ENCODE measurements at regions not wholly inside any gene's neighbourhood (a gene's known extent, or its start where the extent isn't known, plus 50 kb on each side); places are given as distances from the start of the nearest gene placed in this dataset.
"Not testable (repeated sequence)": the region's sequence is repeated elsewhere in the genome, so short reads cannot be mapped to it uniquely, and the experiment has no call there.

- DNase-seq, result no peak
Measured at GRCh38 chr2:16069933-16070647, 129.7 kb downstream of the MYCN start.

DNA sequence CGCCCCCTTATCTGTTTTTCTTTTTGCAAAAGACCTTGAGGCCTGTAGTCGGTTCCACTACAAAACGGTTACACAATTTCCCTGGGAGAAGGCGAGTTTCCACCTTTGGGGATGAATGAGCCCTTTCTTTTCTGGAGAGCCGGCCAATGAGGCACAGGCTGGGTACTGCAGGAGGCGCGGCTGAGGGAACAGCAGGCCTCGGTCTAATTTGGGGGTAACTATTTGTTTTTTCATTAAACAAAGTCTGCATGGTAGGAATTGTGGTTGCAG is 129.2 kb downstream of the MYCN start:
- DNase-seq, result no peak

DNA sequence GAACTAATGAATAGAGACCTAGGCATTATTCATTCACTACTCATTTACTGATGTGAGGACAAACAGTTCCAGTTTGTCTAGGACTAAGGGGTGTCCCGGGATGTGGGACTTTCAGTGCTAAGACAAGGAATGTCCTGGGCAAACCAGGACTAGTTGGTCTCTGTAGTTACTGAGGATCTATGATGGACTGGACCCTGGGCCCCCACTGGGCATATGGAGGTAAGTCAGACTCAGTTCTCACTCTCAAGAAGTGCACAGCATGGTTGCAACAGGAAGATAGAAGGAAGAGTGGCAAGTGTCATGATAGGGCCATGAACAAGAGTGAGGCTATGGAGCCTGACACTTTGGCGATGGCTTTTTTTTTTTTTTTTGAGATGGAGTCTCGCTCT is 128.2 kb downstream of the MYCN start:
- no peak for DNase-seq

- DNase-seq, result no peak
Measured at GRCh38 chr2:16067866-16068551, 127.7 kb downstream of the MYCN start.

- DNase-seq, result no peak
Measured at GRCh38 chr2:16067444-16067843, 127.1 kb downstream of the MYCN start.

- DNase-seq, result no peak
Measured at GRCh38 chr2:16067037-16067406, 126.7 kb downstream of the MYCN start.

DNA sequence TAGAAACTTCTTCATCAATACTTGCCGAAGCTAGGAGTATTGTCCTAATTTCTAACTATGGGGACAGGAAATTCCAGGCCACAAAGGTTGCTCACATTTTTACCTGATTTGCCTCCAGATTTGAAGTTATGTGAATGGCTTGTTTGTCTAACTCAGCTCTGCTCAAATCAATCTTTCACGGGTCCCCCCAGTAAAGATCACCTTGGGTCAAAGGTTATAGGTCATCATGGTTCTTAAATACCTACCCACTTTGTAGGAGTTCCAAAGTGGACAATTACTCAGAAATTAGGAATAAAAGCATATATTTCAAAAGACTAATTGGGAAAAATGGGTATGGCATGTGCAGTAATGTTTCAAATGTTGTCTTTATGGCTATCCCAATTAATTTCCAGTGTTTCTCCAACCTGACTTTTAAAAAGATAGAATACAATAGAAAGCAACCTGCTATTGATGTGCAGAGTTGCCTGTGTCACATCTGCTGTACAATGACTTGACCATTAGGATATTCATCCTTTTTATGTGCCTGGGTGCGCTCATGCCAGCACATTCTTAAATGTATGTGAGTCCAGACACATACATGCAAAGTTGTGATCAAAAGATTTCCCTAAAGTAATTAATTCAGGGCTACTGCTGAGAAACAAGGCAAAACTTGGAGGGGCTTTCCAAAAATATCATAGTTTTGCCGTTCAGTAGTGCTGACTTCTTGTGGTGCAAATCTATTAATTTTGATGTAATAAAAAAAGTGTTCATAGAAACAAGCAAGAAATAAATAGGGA is 126.1 kb downstream of the MYCN start:
- no peak for DNase-seq

GRCh38 chr2:16065272-16066069 is 125.1 kb downstream of the MYCN start:
- DNase-seq, result not testable (repeated sequence)

DNA sequence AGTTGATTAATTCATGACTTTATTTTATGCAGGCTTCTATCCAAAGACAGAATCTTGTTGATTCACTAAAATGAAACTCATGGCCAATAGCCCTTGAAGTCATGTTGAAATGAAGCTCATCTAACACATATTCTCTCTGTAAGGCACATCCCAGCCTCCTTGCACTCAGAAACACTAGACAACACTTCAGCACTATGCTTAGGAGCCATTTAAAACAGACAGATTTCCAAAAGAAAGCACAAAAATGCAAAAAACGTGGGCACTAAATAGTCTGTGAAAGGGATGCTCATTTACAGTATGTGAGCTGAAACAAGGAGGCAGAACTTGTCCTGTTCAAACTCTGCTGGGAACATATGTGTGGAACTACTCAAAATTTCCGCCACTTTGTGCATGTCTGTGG is 124.4 kb downstream of the MYCN start:
- no peak for DNase-seq

- no peak for DNase-seq
Measured at GRCh38 chr2:16063955-16064633, 123.7 kb downstream of the MYCN start.

GRCh38 chr2:16063251-16063850 is 123.0 kb downstream of the MYCN start:
- DNase-seq, result no peak

- no peak for DNase-seq
Measured at GRCh38 chr2:16062471-16063250, 122.3 kb downstream of the MYCN start.

GRCh38 chr2:16061441-16062217 is 121.3 kb downstream of the MYCN start:
- no peak for DNase-seq

DNA sequence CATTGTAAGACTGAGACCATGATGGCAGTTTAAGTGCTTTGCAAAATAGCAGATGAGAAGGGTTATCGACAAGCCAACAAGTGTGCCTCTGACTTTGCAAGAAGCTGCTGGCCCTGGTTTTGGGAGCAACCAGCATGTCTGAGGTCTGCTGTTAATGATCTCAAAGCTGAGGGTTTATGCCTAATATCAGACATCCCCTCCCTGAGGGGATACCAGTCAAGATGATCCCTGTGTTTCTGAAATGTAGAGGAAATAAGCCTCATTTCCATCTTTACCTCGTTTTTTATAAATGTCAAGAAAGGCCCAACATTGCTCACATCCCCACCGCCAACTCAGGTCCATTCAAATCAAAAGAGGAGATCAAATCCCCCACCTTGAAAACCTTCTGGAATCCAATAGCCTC is 120.6 kb downstream of the MYCN start:
- no peak for DNase-seq

DNA sequence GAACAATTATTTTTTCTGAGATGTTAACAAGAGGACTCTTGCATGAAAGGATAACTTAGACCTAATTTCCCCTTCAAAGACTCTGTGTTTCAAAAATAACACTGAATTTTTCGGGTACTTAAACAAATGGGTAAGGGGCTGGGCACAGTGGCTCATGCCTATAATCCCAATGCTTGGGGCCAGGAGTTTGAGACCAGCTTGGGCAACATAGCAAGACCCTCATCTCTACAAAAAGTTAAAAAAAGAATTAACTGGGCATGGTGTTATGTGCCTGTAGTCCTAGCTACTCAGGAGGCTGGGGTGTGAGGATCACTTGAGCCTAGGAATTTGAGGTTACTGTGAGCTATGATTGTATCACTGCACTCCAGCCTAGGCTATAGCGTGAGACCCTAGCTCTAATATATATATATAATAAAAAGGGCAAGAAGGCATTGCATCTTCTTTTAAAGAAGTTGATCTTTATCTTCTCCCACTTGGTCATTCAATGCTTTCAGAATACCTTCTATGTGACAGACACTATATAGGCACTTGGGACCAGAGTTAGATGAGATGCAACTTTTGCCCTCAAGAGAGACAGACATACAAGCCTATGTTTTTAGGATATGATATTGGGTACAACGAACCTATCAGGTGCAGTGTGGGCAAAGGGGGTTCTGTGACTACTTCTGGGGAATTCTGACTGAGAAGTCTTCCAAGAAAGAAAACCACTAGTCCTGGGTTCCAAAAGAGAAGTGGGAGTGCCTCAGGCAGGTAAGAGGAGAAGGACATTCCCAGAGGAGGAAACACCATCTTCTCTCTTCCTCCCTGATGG is 120.0 kb downstream of the MYCN start:
- no peak for DNase-seq

- no peak for DNase-seq
Measured at GRCh38 chr2:16059393-16060016, 119.2 kb downstream of the MYCN start.

DNA sequence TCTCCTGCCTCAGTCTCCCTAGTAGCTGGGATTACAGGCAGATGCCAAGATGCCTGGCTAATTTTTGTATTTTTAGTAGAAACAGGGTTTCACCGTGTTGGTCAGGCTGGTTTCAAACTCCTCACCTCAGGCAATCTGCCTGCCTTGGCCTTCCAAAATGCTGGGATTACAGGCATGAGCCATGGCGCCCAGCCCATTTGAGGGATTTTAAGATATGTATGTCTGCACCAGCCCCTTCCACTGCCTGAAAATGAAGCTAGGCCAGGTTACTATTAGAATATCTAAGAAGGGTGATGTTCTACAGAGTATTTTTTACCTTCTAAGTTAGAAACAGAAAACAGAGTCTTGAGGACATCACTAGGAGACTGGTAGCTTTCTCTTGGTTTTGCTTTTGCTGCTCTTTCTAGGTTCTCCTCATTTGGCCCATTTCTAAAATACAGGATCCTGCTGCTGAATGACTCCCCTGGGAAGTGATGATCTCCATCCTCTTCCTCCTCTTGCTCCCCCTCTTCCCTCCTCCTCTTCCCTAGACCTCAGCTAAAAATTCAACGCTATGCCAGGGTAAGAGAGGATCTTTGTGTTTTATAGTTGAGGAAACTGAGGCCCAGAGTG is 118.5 kb downstream of the MYCN start:
- no peak for DNase-seq

DNA sequence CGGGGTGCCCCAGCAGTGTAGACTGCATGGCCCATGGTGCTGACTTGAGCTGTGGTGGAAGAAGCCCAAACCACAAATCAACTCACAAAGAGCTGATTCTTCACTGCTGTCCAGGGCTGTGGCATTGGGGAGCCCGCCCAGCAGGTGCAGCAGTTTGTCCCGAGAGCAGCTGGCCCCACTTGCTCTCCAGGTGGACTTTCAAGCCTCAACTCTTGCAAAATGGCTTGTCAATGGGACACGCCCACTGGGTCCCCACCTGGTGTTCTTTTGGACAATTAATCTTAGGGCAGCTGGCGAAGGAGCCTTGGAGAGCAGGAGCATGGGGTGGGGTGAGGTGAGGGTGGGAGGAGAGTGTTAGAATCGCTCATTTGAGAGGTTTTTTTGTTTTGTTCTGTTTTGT is 117.9 kb downstream of the MYCN start:
- DNase-seq, result no peak

DNA sequence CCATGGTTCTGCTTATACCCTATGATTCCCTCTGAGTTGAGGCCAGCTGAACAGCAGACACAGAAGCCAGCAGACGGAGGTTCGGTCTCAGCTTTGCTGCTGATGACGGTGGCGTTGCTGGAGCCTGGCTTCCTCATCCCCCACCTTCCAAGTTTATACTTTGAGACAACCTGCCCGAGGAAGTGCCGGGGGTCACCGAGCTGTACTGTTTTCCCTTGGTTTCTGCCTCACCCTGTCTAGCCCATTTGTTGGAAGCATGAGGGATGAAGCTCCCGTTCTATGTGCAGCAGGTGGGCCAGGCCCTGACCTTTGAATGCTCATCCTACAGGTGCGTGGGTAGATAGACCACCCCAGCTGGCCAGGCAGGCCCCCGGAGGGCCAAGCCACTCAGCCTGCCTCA is 117.3 kb downstream of the MYCN start:
- DNase-seq, result no peak
